Neural cell (in vitro differentiated cells): ENCODE measurements at regions not wholly inside any gene's neighbourhood (a gene's known extent, or its start where the extent isn't known, plus 50 kb on each side); places are given as distances from the start of the nearest gene placed in this dataset.

ENCODE experiments used
- EP300 ChIP-seq: fragments of 450-650 bp; conservative IDR thresholded peaks from 2 replicates; pipeline ENCODE4 v1.6.1; 2014; ENCODE audit warnings: antibody characterized with exemption, mild to moderate bottlenecking, moderate library complexity; ENCODE audit not compliant: poor library complexity, severe bottlenecking
- EZH2 ChIP-seq: fragments of 200-600, 300-800 bp; shearing (Covaris generic), sonication (generic); IDR thresholded peaks from 2 replicates; pipeline ENCODE4 v1.6.1; 2014; ENCODE audit warnings: antibody characterized with exemption, low read length, borderline replicate concordance, mild to moderate bottlenecking; ENCODE audit not compliant: insufficient read depth, poor library complexity, severe bottlenecking
- MXI1 ChIP-seq: fragments of 450-650 bp; conservative IDR thresholded peaks from 2 replicates; pipeline ENCODE4 v1.6.1; 2014; ENCODE audit warnings: antibody characterized with exemption, mild to moderate bottlenecking; ENCODE audit not compliant: poor library complexity, severe bottlenecking
- POLR2AphosphoS5 ChIP-seq: IDR thresholded peaks from 2 replicates; pipeline ENCODE4 v1.6.1; 2012
- RAD21 ChIP-seq: fragments of 450-650 bp; conservative IDR thresholded peaks from 2 replicates; pipeline ENCODE4 v1.6.1; 2014; ENCODE audit warnings: antibody characterized with exemption, mild to moderate bottlenecking, moderate library complexity
- SMC3 ChIP-seq: fragments of 450-650 bp; conservative IDR thresholded peaks from 2 replicates; pipeline ENCODE4 v1.6.1; 2014; ENCODE audit warnings: antibody characterized with exemption, mild to moderate bottlenecking, moderate library complexity; ENCODE audit not compliant: poor library complexity
- TAF1 ChIP-seq: IDR thresholded peaks from 2 replicates; pipeline ENCODE4 v1.6.1; 2012; ENCODE audit warnings: low read depth
- TF ChIP-seq, protein P1 (sequence below): fragments of 450-650 bp; IDR thresholded peaks from 2 replicates; pipeline ENCODE4 v1.5.1; 2014; ENCODE audit warnings: antibody characterized with exemption, mild to moderate bottlenecking, moderate library complexity; ENCODE audit not compliant: poor library complexity, severe bottlenecking
- TF ChIP-seq, protein P2 (sequence below): IDR thresholded peaks from 2 replicates; pipeline ENCODE4 v1.6.1; 2012; ENCODE audit warnings: borderline replicate concordance

GRCh38 chr3:56937580-56937979, 122.9 kb upstream of the SPATA12 start:
- no peak for TF ChIP-seq MXI1
- TF ChIP-seq, protein P1, sequence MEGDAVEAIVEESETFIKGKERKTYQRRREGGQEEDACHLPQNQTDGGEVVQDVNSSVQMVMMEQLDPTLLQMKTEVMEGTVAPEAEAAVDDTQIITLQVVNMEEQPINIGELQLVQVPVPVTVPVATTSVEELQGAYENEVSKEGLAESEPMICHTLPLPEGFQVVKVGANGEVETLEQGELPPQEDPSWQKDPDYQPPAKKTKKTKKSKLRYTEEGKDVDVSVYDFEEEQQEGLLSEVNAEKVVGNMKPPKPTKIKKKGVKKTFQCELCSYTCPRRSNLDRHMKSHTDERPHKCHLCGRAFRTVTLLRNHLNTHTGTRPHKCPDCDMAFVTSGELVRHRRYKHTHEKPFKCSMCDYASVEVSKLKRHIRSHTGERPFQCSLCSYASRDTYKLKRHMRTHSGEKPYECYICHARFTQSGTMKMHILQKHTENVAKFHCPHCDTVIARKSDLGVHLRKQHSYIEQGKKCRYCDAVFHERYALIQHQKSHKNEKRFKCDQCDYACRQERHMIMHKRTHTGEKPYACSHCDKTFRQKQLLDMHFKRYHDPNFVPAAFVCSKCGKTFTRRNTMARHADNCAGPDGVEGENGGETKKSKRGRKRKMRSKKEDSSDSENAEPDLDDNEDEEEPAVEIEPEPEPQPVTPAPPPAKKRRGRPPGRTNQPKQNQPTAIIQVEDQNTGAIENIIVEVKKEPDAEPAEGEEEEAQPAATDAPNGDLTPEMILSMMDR = no peak
- no peak for TF ChIP-seq POLR2AphosphoS5
- TF ChIP-seq EP300 = no peak
- TF ChIP-seq, protein P2, sequence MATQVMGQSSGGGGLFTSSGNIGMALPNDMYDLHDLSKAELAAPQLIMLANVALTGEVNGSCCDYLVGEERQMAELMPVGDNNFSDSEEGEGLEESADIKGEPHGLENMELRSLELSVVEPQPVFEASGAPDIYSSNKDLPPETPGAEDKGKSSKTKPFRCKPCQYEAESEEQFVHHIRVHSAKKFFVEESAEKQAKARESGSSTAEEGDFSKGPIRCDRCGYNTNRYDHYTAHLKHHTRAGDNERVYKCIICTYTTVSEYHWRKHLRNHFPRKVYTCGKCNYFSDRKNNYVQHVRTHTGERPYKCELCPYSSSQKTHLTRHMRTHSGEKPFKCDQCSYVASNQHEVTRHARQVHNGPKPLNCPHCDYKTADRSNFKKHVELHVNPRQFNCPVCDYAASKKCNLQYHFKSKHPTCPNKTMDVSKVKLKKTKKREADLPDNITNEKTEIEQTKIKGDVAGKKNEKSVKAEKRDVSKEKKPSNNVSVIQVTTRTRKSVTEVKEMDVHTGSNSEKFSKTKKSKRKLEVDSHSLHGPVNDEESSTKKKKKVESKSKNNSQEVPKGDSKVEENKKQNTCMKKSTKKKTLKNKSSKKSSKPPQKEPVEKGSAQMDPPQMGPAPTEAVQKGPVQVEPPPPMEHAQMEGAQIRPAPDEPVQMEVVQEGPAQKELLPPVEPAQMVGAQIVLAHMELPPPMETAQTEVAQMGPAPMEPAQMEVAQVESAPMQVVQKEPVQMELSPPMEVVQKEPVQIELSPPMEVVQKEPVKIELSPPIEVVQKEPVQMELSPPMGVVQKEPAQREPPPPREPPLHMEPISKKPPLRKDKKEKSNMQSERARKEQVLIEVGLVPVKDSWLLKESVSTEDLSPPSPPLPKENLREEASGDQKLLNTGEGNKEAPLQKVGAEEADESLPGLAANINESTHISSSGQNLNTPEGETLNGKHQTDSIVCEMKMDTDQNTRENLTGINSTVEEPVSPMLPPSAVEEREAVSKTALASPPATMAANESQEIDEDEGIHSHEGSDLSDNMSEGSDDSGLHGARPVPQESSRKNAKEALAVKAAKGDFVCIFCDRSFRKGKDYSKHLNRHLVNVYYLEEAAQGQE = no peak
- TF ChIP-seq TAF1 = no peak
- no peak for TF ChIP-seq RAD21
- no peak for TF ChIP-seq EZH2
- TF ChIP-seq SMC3 = no peak
